ENCODE measurements at regions not wholly inside any gene's neighbourhood (a gene's known extent, or its start where the extent isn't known, plus 50 kb on each side); places are given as distances from the start of the nearest gene placed in this dataset.

DNA sequence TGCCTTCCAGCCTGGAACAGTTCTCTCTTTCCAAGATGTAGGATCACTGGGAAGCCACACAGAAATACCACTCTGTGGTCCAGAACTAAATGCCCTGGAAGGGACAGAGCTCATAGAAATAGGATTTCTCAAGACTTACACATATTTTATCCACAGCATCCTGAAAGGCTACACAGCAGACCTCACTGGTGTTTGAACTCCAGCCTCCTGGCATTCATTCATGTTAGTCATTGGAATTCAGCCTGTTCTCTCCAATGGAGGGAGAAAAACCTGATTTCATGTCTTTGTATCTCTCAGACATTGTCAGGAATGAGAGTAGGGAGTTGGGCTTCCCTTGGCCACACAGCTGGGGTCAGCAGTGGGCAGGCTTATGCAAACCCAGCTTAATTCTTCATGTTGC, 121.1 kb upstream of the PPP2R3A start:
- peaks cover 0 to 8% (median 0%) of the 10 kb centered on the region in 3 donors for H3K27me3 Mint-ChIP-seq
- no peaks in the 10 kb centered on the region for H3K4me1 Mint-ChIP-seq
- H3K27ac Mint-ChIP-seq = peak overlapping the region in 1 of 6 donors; percentile 51
- no peaks in the 10 kb centered on the region for H3K36me3 Mint-ChIP-seq
- peaks cover 0 to 12% (median 6%) of the 10 kb centered on the region in 7 donors for H3K9me3 Mint-ChIP-seq
- ATAC-seq (ENCODE audit: low read depth in 2 of 2) (no peak), DNase-seq (no peak)
- peak overlapping the region in 1 of 8 donors; percentile 77 for H3K4me3 Mint-ChIP-seq

DNA sequence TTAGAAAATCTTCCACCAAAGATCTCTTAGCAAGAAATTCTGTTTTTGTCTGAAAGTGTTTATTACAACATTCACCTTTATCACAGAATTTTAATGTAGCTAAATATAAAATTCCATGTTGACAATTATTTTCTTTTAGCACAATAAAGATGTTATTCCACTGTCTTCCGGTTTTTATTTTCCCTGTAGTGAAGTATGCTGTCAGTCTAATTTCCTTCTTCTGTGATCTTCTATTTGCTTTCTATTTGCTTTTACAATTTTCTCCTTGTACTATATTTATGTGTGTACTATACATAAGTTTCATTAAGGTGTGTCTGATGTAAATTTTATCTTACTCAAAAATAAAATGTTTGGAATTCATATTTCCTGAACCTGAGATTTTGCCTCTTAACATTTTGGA, 117.5 kb upstream of the PPP2R3A start:
- Mint-ChIP-seq H3K27ac (no peak overlapping the region), H3K36me3 (no peaks in the 10 kb centered on the region), H3K4me3 (no peak overlapping the region), H3K4me1 (no peaks in the 10 kb centered on the region), H3K9me3 (peaks cover 0 to 8% (median 5%) of the 10 kb centered on the region in 7 donors), H3K27me3 (peaks cover 0 to 12% (median 5%) of the 10 kb centered on the region in 3 donors)
- ATAC-seq (ENCODE audit: low read depth in 2 of 2) (no peak), DNase-seq (no peak)

DNA sequence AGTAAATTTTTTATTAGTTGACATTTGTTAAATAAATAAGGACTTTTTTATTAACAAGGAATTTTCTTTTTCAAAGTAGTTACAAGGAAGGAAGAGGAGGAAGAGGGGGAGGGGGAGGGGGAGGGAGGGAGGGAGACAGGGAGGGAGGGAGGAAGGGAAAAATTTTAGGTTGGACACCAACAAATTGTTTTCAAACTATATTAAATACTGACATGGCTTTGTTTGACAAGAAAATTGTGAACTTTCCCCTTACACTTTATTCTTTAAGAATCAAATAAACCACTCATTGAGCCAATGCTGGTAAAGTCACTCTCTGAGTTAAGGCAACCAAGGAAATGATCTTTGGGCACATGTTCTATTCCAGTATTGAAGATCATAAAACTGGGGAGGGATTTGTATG, 115.7 kb upstream of the PPP2R3A start:
- H3K4me1 Mint-ChIP-seq = no peaks in the 10 kb centered on the region
- H3K36me3 Mint-ChIP-seq = no peaks in the 10 kb centered on the region
- H3K27ac Mint-ChIP-seq = no peak overlapping the region
- DNase-seq (no peak), ATAC-seq (ENCODE audit: low read depth in 2 of 2) (no peak)
- H3K27me3 Mint-ChIP-seq = peaks cover 0 to 20% (median 5%) of the 10 kb centered on the region in 3 donors
- peaks cover 0 to 14% (median 7%) of the 10 kb centered on the region in 7 donors for H3K9me3 Mint-ChIP-seq
- H3K4me3 Mint-ChIP-seq = no peak overlapping the region

DNA sequence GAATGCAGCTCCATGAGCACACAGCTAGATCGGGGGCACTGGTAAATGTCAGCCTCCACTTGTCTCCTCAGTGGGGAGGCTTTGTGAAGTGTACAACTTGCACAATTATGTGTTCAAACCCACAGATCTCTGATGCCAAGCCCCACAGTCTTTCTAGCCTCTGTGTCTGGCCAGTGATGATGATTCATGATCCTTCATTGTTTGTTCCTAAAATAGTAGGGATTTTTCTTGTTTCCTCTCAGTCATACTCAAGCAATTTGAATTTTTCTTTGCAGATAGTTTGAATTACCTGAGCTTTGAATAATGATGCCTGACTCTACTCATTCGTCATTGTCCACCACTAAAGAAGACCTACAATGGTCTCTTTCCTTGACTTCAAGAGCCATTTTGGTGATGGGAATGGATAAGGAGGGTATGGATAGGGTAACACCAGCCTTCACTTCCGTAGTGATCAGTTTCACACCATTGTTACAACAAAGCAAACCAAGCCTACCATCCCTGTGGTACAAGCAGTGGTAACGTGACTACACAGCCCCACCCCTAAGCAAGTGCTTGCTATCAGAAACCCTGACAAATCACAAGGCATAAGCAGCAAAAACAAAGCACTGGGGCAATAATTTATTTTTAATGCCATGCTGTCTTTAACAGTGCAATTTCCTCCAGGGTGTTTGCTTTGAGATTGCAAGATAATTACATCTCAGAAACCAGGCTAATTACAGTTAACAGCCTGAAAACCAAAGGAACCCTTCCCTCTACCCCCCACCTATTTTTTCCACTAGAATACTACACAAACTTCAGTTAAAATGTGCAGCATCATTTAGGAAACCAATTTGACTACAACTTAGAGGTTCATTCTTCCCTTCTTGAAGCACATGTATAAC, 114.1 kb upstream of the PPP2R3A start:
- H3K36me3 Mint-ChIP-seq = no peaks in the 10 kb centered on the region
- H3K27ac Mint-ChIP-seq = peak overlapping the region in 1 of 6 donors; percentile 27
- H3K4me1 Mint-ChIP-seq = no peaks in the 10 kb centered on the region
- DNase-seq (no peak), ATAC-seq (ENCODE audit: low read depth in 2 of 2) (no peak)
- H3K4me3 Mint-ChIP-seq = no peak overlapping the region
- peaks cover 0 to 12% (median 5%) of the 10 kb centered on the region in 3 donors for H3K27me3 Mint-ChIP-seq
- peaks cover 0 to 23% (median 6%) of the 10 kb centered on the region in 7 donors for H3K9me3 Mint-ChIP-seq

DNA sequence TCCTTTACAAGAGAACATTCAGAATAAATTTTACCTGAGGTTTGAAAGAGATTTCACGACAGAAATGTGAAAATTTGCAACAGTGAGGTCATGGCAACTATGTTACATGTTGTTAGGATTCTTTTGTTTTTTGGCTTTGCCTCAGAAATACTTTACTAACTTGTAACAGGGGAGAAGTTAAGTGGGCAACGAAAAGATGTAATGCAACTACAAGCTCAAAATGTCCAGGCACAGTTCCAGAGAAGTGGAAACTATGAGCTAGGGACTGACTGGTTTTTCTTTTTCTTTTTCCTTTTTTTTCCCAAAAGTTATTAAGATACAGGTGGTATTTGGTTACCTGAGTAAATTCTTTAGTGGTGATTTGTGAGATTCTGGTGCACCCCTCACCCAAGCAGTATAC, 111.5 kb upstream of the PPP2R3A start:
- no peaks in the 10 kb centered on the region for H3K4me1 Mint-ChIP-seq
- DNase-seq = no peak
- peaks cover 0 to 17% (median 4%) of the 10 kb centered on the region in 7 donors for H3K9me3 Mint-ChIP-seq
- peaks cover 0 to 12% (median 5%) of the 10 kb centered on the region in 3 donors for H3K27me3 Mint-ChIP-seq
- no peaks in the 10 kb centered on the region for H3K36me3 Mint-ChIP-seq
- H3K27ac Mint-ChIP-seq = no peak overlapping the region
- H3K4me3 Mint-ChIP-seq = no peak overlapping the region
- no peak for ATAC-seq (ENCODE audit: low read depth in 2 of 2)

DNA sequence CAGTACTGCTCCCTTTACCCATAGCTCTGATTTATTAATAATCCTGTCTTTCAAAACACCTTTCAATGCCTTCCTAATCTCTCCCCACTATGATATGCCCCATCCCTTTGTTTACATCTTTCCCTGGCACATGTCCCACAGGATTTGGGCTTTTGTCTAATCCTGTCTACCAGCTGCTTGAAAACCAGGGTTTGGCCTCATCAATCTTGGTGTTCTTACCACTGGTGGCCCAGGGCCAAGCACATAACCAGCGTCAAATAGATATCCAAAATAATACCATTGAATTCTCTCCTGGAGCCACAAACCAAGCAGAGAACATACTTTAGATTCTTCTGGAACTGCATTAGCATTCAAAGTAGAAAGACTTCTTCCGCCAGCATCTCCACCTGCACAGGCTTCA, 104.8 kb upstream of the PPP2R3A start:
- Mint-ChIP-seq H3K27ac (no peak overlapping the region), H3K9me3 (peaks cover 0 to 5% (median 0%) of the 10 kb centered on the region in 7 donors), H3K36me3 (no peaks in the 10 kb centered on the region), H3K27me3 (peaks cover 0 to 4% (median 0%) of the 10 kb centered on the region in 3 donors), H3K4me3 (no peak overlapping the region), H3K4me1 (no peaks in the 10 kb centered on the region)
- DNase-seq (no peak), ATAC-seq (ENCODE audit: low read depth in 2 of 2) (no peak)

DNA sequence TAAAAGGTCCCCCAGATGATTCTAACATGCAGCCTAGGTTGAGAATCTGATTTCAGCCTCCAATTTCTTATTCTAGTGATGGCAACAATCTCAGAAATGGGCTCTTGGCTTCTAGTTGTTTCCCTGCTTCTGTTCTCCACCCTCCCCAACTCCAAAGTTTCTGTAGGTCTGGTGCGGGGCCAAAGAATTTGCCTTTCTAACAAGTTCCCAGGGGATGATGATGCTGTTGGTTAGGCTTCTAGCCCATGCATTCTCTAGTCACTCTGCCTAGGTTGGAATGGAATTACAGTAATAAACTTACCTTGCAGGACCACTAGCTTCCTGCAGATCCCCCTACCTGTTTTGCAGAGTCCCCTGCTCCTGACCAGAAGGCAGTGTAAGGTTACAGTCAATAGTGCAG, 103.2 kb upstream of the PPP2R3A start:
- no peak overlapping the region for H3K27ac Mint-ChIP-seq

DNA sequence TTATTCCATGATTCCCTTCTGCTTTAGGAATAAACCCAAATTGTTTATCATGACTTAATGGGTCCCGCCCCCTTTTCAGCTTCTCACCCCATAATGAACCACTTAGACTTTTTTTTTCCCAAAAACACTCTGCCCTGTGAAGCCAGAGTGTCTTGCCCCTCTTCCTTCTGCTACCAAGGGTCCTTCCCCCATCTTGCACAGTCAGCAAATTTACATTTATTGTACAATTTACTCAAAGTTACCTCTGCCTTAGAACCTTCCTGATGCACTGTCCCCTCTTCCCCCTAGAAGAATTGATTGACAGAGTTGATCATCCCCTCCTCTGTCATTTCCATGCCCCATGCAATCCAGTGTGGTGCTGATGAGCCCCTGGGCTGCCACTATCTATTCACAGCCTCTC, 101.5 kb upstream of the PPP2R3A start:
- Mint-ChIP-seq H3K27ac (no peak overlapping the region), H3K4me3 (no peak overlapping the region), H3K9me3 (peaks cover 0 to 11% (median 2%) of the 10 kb centered on the region in 7 donors), H3K27me3 (peaks cover 0 to 6% (median 5%) of the 10 kb centered on the region in 3 donors), H3K4me1 (no peaks in the 10 kb centered on the region), H3K36me3 (no peaks in the 10 kb centered on the region)
- no peak for ATAC-seq (ENCODE audit: low read depth in 2 of 2)
- no peak for DNase-seq

More for the DNA sequence above, 103.2 kb upstream of the PPP2R3A start:
- H3K9me3 Mint-ChIP-seq = peaks cover 0 to 11% (median 2%) of the 10 kb centered on the region in 7 donors
- ATAC-seq (ENCODE audit: low read depth in 2 of 2) (no peak), DNase-seq (no peak)
- H3K4me3 Mint-ChIP-seq = no peak overlapping the region
- no peaks in the 10 kb centered on the region for H3K4me1 Mint-ChIP-seq
- H3K36me3 Mint-ChIP-seq = no peaks in the 10 kb centered on the region
- peaks cover 0 to 5% (median 4%) of the 10 kb centered on the region in 3 donors for H3K27me3 Mint-ChIP-seq

DNA sequence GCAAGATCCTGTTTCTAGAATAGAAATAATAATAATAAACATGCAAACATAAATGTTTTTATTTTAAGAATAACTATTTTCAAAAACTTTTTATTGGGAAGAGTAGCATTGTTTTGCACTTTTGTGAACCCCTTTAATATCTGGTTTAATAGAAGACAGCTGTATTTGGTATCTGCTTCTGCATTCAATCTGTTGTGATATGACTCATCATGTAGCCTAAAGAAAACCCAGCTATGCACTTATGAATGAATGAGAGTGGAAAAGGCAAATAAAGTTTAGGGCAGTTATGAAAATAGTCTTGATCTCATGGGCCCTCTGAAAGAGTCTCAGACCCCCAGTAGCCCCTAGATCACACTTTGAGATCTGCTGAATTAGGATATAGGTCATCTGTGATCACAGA, 100.4 kb upstream of the PPP2R3A start:
- no peak for ATAC-seq (ENCODE audit: low read depth in 2 of 2)
- H3K36me3 Mint-ChIP-seq = no peaks in the 10 kb centered on the region
- peaks cover 0 to 11% (median 2%) of the 10 kb centered on the region in 7 donors for H3K9me3 Mint-ChIP-seq
- no peak overlapping the region for H3K4me3 Mint-ChIP-seq
- no peak for DNase-seq
- no peak overlapping the region for H3K27ac Mint-ChIP-seq
- H3K27me3 Mint-ChIP-seq = peaks cover 0 to 8% (median 5%) of the 10 kb centered on the region in 3 donors
- H3K4me1 Mint-ChIP-seq = no peaks in the 10 kb centered on the region

DNA sequence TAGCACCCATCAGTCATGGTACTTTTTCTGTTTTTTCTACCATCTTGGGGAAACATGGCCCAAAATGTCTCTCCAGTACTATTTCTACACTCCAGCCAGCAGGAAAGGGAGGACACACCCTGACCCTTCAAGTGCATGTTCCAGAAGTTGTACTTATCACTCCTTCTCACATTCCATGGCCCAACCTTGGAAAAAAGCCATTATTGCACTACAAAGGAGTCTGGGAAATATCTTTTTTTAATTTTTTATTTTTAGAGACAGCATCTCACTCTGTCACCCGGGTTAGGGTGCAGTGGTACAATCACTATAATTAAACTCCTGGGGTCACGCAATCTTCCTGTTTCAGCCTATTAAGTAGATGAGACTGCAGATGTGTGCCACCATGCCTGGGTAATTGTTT, 100.0 kb upstream of the PPP2R3A start:
- Mint-ChIP-seq H3K36me3 (no peaks in the 10 kb centered on the region), H3K27ac (no peak overlapping the region), H3K4me1 (no peaks in the 10 kb centered on the region), H3K4me3 (no peak overlapping the region), H3K9me3 (peaks cover 0 to 11% (median 2%) of the 10 kb centered on the region in 7 donors), H3K27me3 (peaks cover 0 to 8% (median 5%) of the 10 kb centered on the region in 3 donors)
- no peak for ATAC-seq (ENCODE audit: low read depth in 2 of 2)
- no peak for DNase-seq

DNA sequence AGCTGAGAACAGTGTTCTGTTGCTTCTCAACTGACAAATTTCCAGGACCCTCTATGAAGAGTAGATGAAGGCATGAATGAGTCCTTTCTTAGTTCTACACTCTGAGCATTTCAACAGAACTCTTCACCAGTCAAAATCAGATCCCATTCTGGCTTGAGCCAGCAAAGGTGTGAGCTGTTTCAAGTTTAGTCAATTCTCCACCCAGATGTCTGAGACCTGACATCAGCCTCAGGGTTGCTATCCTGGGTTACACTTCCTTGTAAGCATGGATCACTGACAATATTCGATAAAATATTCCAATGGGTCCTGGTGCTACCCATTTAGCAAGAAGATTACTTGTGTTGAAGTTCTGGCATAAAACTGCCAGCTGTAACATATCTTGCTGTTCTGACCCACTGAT, 97.6 kb upstream of the PPP2R3A start:
- Mint-ChIP-seq H3K4me1 (no peaks in the 10 kb centered on the region), H3K4me3 (no peak overlapping the region), H3K9me3 (peaks cover 2 to 19% (median 3%) of the 10 kb centered on the region in 7 donors)

DNA sequence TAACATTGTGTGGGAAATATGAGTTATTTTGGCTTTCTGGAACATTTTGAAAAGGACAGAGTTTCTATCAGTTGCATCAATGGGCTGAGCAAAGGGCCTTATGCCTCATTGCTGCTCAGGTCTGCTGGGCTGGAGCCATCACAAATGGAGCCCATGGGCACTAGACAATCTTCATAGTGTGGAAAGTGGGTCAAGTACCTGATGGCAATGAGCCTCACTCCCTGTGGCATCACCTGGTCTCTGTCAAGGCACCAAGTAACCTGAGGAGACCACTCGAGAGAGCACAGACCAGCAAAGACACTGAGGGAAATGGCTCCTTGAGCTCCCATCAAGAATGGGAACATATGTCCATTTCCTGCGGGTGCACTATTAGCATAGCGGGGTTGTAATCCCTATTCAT, 96.7 kb upstream of the PPP2R3A start:
- peaks cover 0 to 16% (median 8%) of the 10 kb centered on the region in 3 donors for H3K27me3 Mint-ChIP-seq
- peaks cover 9 to 28% (median 11%) of the 10 kb centered on the region in 7 donors for H3K9me3 Mint-ChIP-seq
- H3K4me1 Mint-ChIP-seq = no peaks in the 10 kb centered on the region
- peaks cover 0 to 16% of the 10 kb centered on the region in 2 donors for H3K36me3 Mint-ChIP-seq
- no peak overlapping the region for H3K4me3 Mint-ChIP-seq
- ATAC-seq (ENCODE audit: low read depth in 2 of 2) (no peak), DNase-seq (no peak)
- H3K27ac Mint-ChIP-seq = no peak overlapping the region

More for the DNA sequence above, 97.6 kb upstream of the PPP2R3A start:
- no peak overlapping the region for H3K27ac Mint-ChIP-seq
- peaks cover 0 to 7% of the 10 kb centered on the region in 2 donors for H3K36me3 Mint-ChIP-seq
- no peak for DNase-seq
- no peak for ATAC-seq (ENCODE audit: low read depth in 2 of 2)
- H3K27me3 Mint-ChIP-seq = peaks cover 0 to 16% (median 8%) of the 10 kb centered on the region in 3 donors

DNA sequence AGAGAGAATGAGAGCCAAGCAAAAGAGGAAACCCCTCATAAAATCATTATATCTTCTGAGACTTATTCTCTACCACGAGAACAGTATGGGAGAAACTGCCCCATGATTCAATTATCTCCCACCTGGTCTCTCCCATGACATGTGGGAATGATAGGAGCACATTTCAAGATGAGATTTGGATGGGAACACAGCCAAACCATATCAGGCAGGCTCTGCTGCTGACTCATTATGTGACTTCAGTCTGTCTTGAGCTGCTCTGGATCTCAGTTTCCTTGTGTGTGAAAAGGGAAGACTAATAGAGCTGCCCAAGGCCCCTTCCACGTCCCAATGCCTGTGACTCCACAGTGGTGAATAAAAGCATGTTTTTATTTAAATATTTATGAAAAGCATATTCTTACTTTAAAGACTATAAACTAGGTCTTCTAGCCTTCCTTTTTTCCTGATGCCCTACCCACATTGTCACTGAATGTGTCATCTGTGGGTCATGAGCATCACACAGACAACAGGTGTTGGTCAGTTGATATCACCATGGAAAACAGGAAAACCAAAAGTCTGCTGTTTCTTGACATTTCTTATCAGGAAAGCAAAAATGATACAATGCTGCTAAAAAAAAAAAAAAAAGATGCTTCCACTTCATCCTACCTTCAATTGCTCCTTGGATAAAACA, 96.0 kb upstream of the PPP2R3A start:
- H3K9me3 Mint-ChIP-seq = peaks cover 13 to 36% (median 17%) of the 10 kb centered on the region in 7 donors
- peaks cover 0 to 16% (median 4%) of the 10 kb centered on the region in 3 donors for H3K27me3 Mint-ChIP-seq
- H3K4me1 Mint-ChIP-seq = no peaks in the 10 kb centered on the region
- ATAC-seq (ENCODE audit: low read depth in 2 of 2) = no peak
- H3K36me3 Mint-ChIP-seq = peaks cover 0 to 21% of the 10 kb centered on the region in 2 donors
- no peak overlapping the region for H3K4me3 Mint-ChIP-seq
- DNase-seq = no peak
- no peak overlapping the region for H3K27ac Mint-ChIP-seq

Measured in naive B cell (primary cell).